ENCODE measurements at regions not wholly inside any gene's neighbourhood (a gene's known extent, or its start where the extent isn't known, plus 50 kb on each side); places are given as distances from the start of the nearest gene placed in this dataset.

GRCh38 chr17:69936996-69937395, 138.0 kb upstream of the KCNJ16 start:
- in situ Hi-C loops (cut with MboI; ENCODE audit: low pct_unique_long_range_greater_than_20kb, low sequenced_read_pairs, unreplicated experiment): no loop called here
- TF ChIP-seq CTCF (IDR thresholded peaks at IDR 0.05; ENCODE audit: extremely low read depth, insufficient read depth, missing control alignments): no peak
- DNase-seq (ENCODE audit: low spot score): no peak

GRCh38 chr17:69943058-69943457, 132.0 kb upstream of the KCNJ16 start:
- no peak for DNase-seq (ENCODE audit: low spot score)
- in situ Hi-C loops (cut with MboI; ENCODE audit: low pct_unique_long_range_greater_than_20kb, low sequenced_read_pairs, unreplicated experiment): no loop called here
- TF ChIP-seq CTCF (IDR thresholded peaks at IDR 0.05; ENCODE audit: extremely low read depth, insufficient read depth, missing control alignments): no peak

DNA sequence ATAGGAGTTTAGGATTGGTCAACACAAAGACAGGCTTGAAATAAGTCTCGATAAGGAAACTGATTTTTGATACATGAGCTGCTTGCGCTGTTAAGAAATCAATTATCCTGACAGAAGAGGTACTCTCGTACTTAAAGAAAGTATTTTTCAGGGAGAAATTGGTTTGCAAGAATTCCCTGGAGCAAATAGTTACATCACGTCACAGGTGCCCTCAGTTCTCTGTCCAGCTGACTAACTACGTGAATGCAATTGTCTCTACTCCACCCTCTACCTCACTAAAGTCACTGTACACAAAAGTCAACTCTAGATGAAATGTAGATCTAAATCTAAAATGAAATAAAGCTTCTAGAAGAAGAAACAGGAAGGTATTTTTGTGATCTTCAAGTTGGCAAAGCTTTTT, 130.6 kb upstream of the KCNJ16 start:
- DNase-seq (ENCODE audit: low spot score): no peak
- TF ChIP-seq CTCF (IDR thresholded peaks at IDR 0.05; ENCODE audit: extremely low read depth, insufficient read depth, missing control alignments): no peak
- in situ Hi-C loops (cut with MboI; ENCODE audit: low pct_unique_long_range_greater_than_20kb, low sequenced_read_pairs, unreplicated experiment): no loop called here

GRCh38 chr17:69945698-69946185, 129.3 kb upstream of the KCNJ16 start:
- in situ Hi-C loops (cut with MboI; ENCODE audit: low pct_unique_long_range_greater_than_20kb, low sequenced_read_pairs, unreplicated experiment): no loop called here
- no peak for TF ChIP-seq CTCF (IDR thresholded peaks at IDR 0.05; ENCODE audit: extremely low read depth, insufficient read depth, missing control alignments)
- no peak for DNase-seq (ENCODE audit: low spot score)

DNA sequence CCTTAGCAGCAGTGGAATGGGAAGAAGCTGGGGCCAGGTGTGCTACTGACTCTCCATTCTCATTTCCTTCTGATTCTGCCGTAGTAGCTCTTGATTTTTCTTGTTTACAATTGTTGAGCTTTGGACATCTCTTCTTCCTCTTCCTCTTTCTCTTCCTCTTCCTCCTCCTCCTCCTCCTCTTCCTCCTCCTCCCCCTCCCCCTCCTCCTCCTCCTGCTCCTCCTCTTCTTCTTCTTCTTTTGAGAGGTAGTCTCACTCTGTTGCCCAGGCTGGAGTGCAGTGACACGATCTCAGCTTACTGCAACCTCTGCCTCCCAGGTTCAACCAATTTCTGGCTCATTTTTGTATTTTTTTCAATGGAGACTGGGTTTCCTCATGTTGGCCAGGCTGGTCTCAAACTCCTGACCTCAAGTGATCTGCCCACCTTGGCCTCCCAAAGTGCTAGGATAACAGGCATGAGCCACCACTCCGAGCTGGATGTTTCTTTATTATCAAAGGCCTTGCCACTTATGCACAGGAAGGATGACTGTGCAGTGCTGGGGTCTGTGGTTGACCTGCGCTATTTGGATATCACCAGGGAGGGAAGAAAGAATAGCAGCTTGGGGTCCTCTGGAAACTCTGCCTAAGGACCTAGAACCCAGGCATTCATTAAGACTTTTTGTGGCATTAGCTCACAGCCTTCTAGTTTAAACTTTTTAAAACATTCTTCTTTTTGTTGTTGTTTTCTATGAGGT, 127.8 kb upstream of the KCNJ16 start:
- no peak for DNase-seq (ENCODE audit: low spot score)
- no peak for TF ChIP-seq CTCF (IDR thresholded peaks at IDR 0.05; ENCODE audit: extremely low read depth, insufficient read depth, missing control alignments)
- in situ Hi-C loops (cut with MboI; ENCODE audit: low pct_unique_long_range_greater_than_20kb, low sequenced_read_pairs, unreplicated experiment): no loop called here

DNA sequence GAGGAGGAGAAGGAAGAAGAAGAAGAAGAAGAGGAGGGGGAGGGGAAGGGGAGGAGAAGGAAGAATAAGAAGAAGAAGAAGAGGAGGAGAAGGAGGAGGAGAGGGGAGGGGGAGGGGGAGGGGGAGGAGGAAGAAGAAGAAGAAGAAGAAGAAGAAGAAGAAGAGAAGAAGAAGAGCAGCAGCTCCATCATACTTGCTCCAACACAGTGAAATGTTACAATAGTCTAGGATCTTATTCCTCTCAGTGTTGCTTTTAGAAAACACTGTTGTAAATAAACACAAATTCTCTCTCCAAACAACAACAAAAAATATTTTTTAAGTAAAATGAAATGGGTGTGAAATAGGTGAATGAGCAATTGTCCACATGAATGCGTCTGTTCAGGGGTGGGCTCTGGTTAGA, 126.6 kb upstream of the KCNJ16 start:
- no peak for TF ChIP-seq CTCF (IDR thresholded peaks at IDR 0.05; ENCODE audit: extremely low read depth, insufficient read depth, missing control alignments)
- DNase-seq (ENCODE audit: low spot score): no peak
- in situ Hi-C loops (cut with MboI; ENCODE audit: low pct_unique_long_range_greater_than_20kb, low sequenced_read_pairs, unreplicated experiment): no loop called here
